ENCODE measurements at regions not wholly inside any gene's neighbourhood (a gene's known extent, or its start where the extent isn't known, plus 50 kb on each side); places are given as distances from the start of the nearest gene placed in this dataset.

DNA sequence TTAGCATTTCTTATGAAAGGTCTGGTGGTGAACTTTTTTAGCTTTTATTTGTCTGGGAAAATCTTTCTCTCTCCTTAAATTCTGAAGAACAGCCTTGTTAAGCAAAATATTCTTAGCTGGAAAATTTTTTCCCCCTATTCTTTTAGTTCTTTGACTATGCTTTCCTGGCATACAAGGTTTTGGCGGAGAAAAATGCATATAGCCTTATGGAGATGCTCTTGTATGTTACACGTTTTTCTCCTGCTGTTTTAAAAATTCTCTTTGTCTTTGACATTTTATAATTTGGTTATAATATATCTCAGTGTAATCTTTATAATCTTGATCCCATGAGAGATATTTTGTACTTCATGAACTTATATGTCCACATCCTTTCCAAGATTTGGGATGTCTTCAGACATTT, 1190.4 kb upstream of the ZEB2 start:
- DNase-seq (ENCODE audit: low spot score in 2 of 2) (no peak), FAIRE-seq (no peak)

- FAIRE-seq (no peak), DNase-seq (ENCODE audit: low spot score in 2 of 2) (no peak)
Measured at GRCh38 chr2:145702305-145702704, 1182.4 kb upstream of the ZEB2 start.

DNA sequence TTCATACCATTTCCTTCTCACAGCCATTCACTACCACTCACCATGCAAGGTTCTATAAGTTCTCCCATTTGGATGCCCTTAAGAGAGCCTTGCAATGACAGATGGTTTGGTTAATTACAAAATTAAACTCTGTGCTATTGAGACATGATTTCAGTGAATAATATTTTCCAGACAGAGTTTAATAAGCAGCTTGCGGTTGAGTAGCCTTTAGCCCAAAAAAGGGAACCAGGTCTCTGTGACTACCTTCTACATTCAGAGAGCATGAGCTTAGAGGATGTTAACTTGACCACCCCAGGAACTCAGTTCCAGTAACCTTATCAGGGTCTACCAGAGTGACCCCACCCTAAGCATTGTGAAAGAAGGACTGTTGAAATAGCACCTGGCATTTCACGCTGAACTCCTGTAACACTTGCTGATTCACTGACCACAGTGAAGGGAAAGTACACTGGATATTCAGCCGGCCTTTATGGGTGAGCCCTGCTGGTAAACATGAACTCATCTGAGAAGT, 1173.1 kb upstream of the ZEB2 start:
- FAIRE-seq = no peak
- DNase-seq (ENCODE audit: low spot score in 2 of 2) = no peak

GRCh38 chr2:145691659-145692058, 1171.7 kb upstream of the ZEB2 start:
- no peak for FAIRE-seq

GRCh38 chr2:145690183-145690778, 1170.4 kb upstream of the ZEB2 start:
- no peak for FAIRE-seq
- DNase-seq (ENCODE audit: low spot score in 2 of 2) = no peak

More at GRCh38 chr2:145691659-145692058, 1171.7 kb upstream of the ZEB2 start:
- DNase-seq (ENCODE audit: low spot score in 2 of 2) = no peak

DNA sequence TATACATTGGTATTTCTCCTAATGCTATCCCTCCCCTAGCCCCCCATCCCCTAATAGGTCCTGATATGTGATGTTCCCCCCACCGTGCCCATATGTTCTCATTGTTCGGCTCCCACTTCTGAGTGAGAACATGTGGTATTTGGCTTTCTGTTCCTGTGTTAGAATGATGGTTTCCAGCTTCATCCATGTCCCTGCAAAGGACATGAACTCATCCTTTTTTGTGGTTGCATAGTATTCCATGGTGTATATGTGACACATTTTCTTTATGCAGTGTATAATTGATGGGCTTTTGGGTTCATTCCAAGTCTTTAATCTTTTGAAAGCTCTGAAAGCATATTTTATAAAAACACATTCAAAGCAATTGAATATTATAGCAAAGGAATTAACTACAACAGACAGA, 1169.4 kb upstream of the ZEB2 start:
- no peak for FAIRE-seq

GRCh38 chr2:145688156-145688555, 1168.2 kb upstream of the ZEB2 start:
- FAIRE-seq (no peak), DNase-seq (ENCODE audit: low spot score in 2 of 2) (no peak)

More for the DNA sequence above, 1169.4 kb upstream of the ZEB2 start:
- no peak for DNase-seq (ENCODE audit: low spot score in 2 of 2)

GRCh38 chr2:145687442-145688134, 1167.7 kb upstream of the ZEB2 start:
- FAIRE-seq = no peak
- DNase-seq (ENCODE audit: low spot score in 2 of 2) = no peak

DNA sequence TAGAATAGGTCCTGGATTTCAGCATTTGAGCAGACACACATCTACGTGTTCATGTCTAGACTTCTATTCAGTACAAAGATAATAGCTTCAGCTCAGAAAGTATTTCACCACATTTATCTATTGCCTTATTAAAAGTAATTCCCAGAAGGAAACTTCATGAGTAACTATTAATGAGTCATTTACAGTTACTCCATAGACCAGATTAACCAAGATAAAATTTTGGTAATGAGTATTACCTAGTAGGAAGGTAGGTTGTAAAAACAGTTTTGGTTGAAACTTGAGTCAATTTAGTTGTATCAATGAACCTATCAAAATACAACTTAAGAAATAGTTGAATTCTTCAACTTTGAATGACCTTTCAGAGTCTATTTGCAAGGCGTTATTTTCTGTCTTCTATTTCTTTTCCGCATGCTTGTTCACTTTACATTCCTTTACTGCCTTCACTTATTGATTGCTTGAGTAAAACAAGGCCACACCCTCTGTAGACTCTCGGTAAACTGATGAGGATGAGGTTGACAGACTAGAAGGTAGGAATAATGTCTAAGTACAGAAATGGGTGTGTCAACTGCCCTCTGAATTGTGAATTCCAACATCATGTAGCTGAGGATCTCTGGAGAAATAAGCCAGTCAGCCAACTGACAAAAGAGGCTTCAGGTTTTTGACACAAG, 1165.6 kb upstream of the ZEB2 start:
- no peak for DNase-seq (ENCODE audit: low spot score in 2 of 2)
- FAIRE-seq = no peak

GRCh38 chr2:145682546-145683157, 1162.7 kb upstream of the ZEB2 start:
- no peak for FAIRE-seq
- DNase-seq (ENCODE audit: low spot score in 2 of 2) = no peak

DNA sequence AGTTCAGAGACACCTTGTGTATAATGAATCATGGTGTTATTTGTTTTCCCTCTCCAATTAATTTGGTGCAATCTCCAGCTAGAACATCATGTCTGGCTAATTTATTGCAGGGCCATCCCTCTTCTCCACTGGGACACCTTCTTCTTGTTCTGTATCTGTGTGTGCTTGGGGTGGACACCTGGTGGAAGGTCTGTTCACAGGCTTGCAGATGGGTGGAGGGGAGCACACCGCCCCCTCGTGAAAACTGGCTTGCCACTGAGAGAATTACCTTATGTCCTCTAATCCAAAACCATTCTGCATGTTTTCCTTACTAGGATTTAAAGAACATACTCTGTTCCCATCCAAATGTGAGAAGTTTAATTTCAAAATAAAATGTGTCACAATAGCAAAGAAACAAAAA, 1160.4 kb upstream of the ZEB2 start:
- no peak for DNase-seq (ENCODE audit: low spot score in 2 of 2)
- no peak for FAIRE-seq

DNA sequence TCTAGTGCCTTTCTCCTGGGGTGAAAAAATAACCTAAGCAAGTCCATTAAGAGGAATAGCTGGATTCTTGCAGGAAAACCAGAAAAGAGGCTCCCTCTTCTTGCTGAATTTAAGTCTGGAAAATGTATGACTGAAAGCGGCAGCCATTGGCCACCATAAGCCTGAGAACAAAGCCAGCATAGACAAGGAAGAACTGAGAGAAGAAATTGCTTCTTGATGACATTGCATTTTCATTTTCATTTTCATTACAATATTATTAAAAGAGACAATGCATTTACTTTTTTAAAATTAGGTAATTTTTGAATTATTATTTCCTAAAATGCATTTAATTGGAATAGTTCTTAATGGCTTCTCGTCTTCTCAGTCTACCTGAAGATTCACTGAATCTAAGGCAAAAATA, 1157.5 kb upstream of the ZEB2 start:
- DNase-seq (ENCODE audit: low spot score in 2 of 2) (no peak), FAIRE-seq (no peak)

GRCh38 chr2:145674705-145675104, 1154.8 kb upstream of the ZEB2 start:
- DNase-seq (ENCODE audit: low spot score in 2 of 2) = no peak
- no peak for FAIRE-seq

GRCh38 chr2:145669301-145669700, 1149.4 kb upstream of the ZEB2 start:
- FAIRE-seq (no peak), DNase-seq (ENCODE audit: low spot score in 2 of 2) (no peak)

DNA sequence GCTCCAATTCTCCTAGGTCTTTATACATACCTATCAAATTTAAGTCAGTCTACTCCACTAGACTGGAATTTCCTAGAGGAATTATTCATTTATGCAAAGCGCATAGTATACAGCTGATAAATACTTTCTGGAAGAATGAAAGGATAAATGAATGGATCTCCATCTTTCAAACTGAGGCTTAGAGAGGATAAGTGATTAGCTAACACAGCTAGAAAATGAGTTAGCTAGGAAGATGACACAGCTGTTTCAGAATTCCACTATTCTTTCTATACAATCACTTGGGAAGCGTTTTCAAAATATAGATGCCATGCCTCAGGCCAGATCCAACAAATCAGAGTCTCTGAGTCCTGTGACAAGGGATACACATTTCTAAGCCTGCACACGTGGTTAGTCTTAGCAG, 1146.6 kb upstream of the ZEB2 start:
- no peak for DNase-seq (ENCODE audit: low spot score in 2 of 2)
- FAIRE-seq = no peak

DNA sequence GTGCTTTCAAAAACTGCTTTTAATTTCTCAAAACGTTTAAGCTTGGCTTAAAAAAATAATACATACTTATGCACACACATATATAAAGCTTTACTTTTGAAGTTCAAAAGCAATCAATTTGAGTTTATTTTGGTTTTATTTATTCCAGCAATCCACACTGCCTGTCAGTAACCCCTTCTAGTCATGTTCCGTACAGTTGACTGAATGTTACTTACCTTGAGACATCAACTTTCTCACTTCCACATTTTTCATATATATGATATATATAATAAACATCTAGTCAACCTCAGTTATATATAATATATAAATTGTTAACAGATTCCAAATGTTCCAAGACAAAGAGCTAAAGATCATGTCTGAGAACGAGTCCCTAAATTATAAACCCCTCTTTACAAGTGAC, 1137.3 kb upstream of the ZEB2 start:
- DNase-seq (ENCODE audit: low spot score in 2 of 2) = no peak
- FAIRE-seq = no peak

- DNase-seq (ENCODE audit: low spot score in 2 of 2) = no peak
Measured at GRCh38 chr2:145655165-145655765, 1135.3 kb upstream of the ZEB2 start.

DNA sequence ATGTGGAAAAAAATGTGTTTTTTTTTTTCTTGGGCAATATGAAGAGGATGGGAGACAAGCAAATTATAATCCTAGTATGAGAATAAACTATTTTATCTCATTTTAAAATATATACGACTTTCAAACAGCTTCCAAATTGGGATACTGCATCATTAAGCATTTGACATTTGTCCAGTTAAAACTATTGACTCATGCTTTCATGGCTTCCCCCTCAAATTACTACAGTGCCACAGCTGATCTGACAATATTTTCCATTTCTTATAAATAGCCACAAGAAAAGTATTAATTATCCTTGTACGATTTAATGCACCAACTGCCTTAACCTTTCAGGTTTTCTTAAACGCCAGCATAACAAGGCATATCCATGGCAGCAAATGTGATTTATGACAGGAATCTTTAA, 1134.8 kb upstream of the ZEB2 start:
- FAIRE-seq = no peak
- DNase-seq (ENCODE audit: low spot score in 2 of 2) = no peak

More at GRCh38 chr2:145655165-145655765, 1135.3 kb upstream of the ZEB2 start:
- FAIRE-seq = no peak

- no peak for FAIRE-seq
Measured at GRCh38 chr2:145654156-145654555, 1134.2 kb upstream of the ZEB2 start.

DNA sequence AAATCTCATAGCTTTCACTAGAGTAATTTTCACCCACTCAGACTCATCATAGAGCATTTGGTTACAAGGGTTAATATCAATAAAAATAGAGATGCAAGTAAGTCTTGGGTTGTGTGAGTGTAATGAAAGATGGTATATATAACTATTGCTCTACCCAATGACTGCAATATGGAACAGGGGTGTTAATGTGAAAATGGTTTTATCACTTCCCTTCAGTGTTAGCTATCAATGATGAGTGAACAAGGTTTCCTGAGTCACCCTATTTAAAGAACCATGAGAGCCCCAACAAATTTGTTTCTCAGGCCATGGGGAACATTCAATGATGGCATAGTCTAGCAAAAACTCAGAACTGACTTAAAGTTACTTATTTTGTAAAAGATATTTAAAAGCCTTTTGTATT, 1133.6 kb upstream of the ZEB2 start:
- no peak for FAIRE-seq

More at GRCh38 chr2:145654156-145654555, 1134.2 kb upstream of the ZEB2 start:
- no peak for DNase-seq (ENCODE audit: low spot score in 2 of 2)

More for the DNA sequence above, 1133.6 kb upstream of the ZEB2 start:
- no peak for DNase-seq (ENCODE audit: low spot score in 2 of 2)
